Spleen (tissue), 7 donors: ENCODE measurements at regions not wholly inside any gene's neighbourhood (a gene's known extent, or its start where the extent isn't known, plus 50 kb on each side); places are given as distances from the start of the nearest gene placed in this dataset.

Source experiments
- POLR2A ChIP-seq, 3 donors: fragments of 450-650 bp; IDR thresholded peaks; one replicate each; pipeline ENCODE4 v1.5.1; 2017; ENCODE audit warnings: antibody characterized with exemption in 3 of 3, mild to moderate bottlenecking in 1 of 3
- POLR2AphosphoS5 ChIP-seq, 3 donors: sonication (generic); formaldehyde crosslinking; IDR thresholded peaks; one replicate each; pipeline ENCODE4 v1.5.1; 2017; ENCODE audit warnings: antibody characterized with exemption in 3 of 3
- TF ChIP-seq, protein P1 (sequence below), 11 experiments: fragments of 200-600 bp in 7 of 11; fragments of 450-650 bp in 4 of 11; sonication (generic) in 4 of 11; IDR thresholded peaks in 8 of 11; conservative IDR thresholded peaks in 3 of 11; 1 replicate in 7 of 11; 2 replicates in 4 of 11; pipeline versions ENCODE4 v1.4.0 to v1.8.0; 2016 to 2021; ENCODE audit warnings: antibody characterized with exemption in 11 of 11, inconsistent platforms in 4 of 11, mild to moderate bottlenecking in 1 of 11
- donor health status: DM: no; HTN: no; CAD: no; lungs with moderate emphysema.
- donor health status: DM: no; HTN: no; CAD: no.
- donor health status: DM: no; HTN: no; CAD: no.

DNA sequence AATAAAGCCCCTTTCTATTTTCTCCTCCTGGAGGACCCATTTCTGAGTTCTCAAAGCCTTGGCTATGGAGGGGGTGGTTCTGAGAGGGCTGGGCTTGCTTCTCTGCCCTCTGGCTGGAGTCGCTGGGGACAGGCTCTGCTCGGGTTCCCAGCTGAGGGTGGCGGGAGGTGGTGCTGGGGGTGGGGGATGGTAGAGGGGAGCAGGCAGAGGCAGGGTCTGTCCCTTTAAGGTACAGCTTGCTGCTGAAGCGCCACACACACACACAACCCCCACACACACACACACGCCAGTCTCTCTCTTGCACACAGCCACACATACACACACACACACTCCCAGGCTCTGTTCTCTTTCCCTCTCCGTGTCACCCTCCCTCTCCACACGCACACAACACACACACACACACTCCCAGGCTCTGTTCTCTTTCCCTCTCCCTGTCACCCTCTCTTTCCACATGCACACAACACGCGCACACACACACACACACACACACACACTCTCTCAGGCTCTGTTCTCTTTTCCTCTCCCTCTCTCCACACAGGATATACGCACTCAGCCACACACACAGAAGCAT, 69.8 kb upstream of the SSBP3 start:
- TF ChIP-seq, protein P1, sequence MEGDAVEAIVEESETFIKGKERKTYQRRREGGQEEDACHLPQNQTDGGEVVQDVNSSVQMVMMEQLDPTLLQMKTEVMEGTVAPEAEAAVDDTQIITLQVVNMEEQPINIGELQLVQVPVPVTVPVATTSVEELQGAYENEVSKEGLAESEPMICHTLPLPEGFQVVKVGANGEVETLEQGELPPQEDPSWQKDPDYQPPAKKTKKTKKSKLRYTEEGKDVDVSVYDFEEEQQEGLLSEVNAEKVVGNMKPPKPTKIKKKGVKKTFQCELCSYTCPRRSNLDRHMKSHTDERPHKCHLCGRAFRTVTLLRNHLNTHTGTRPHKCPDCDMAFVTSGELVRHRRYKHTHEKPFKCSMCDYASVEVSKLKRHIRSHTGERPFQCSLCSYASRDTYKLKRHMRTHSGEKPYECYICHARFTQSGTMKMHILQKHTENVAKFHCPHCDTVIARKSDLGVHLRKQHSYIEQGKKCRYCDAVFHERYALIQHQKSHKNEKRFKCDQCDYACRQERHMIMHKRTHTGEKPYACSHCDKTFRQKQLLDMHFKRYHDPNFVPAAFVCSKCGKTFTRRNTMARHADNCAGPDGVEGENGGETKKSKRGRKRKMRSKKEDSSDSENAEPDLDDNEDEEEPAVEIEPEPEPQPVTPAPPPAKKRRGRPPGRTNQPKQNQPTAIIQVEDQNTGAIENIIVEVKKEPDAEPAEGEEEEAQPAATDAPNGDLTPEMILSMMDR (IDR thresholded peaks at IDR 0.05 in 8 of 11, conservative IDR thresholded peaks at IDR 0.05 in 3 of 11) = no peak
- TF ChIP-seq POLR2A (IDR thresholded peaks at IDR 0.05) (no peak), POLR2AphosphoS5 (IDR thresholded peaks at IDR 0.05) (no peak)
